Trophoblast cell (in vitro differentiated cells and primary cell): ENCODE measurements at regions not wholly inside any gene's neighbourhood (a gene's known extent, or its start where the extent isn't known, plus 50 kb on each side); places are given as distances from the start of the nearest gene placed in this dataset.
"Not testable (repeated sequence)": the region's sequence is repeated elsewhere in the genome, so short reads cannot be mapped to it uniquely, and the experiment has no call there.

Source experiments
- DNase-seq, 2 donors: peaks; one replicate each; pipeline ENCODE4 v3.0.0-alpha.2; 2016
- H2AFZ ChIP-seq: 2 replicates; pipeline ENCODE4 v1.6.1; 2013; ENCODE audit warnings: low read length, moderate library complexity, mild to moderate bottlenecking; ENCODE audit not compliant: insufficient read depth, poor library complexity
- H2AK5ac ChIP-seq: 2 replicates; pipeline ENCODE4 v1.6.1; 2013; ENCODE audit warnings: mild to moderate bottlenecking, low read length
- H2BK120ac ChIP-seq: 2 replicates; pipeline ENCODE4 v1.6.1; 2013; ENCODE audit warnings: low read length, mild to moderate bottlenecking, moderate library complexity; ENCODE audit not compliant: insufficient read depth, poor library complexity
- H2BK12ac ChIP-seq: 2 replicates; pipeline ENCODE4 v1.6.1; 2013; ENCODE audit warnings: mild to moderate bottlenecking, low read length, moderate library complexity
- H2BK5ac ChIP-seq: 2 replicates; pipeline ENCODE4 v1.6.1; 2013; ENCODE audit warnings: low read length, low read depth, moderate library complexity, mild to moderate bottlenecking; ENCODE audit not compliant: poor library complexity
- H3K14ac ChIP-seq: 2 replicates; pipeline ENCODE4 v1.6.1; 2013; ENCODE audit warnings: mild to moderate bottlenecking, low read length
- H3K18ac ChIP-seq: 2 replicates; pipeline ENCODE4 v1.6.1; 2013; ENCODE audit warnings: mild to moderate bottlenecking, low read length
- H3K23ac ChIP-seq: 2 replicates; pipeline ENCODE4 v1.6.1; 2013; ENCODE audit warnings: low read length
- H3K27ac ChIP-seq: 2 replicates; pipeline ENCODE4 v1.5.1; 2013; ENCODE audit warnings: low read depth, mild to moderate bottlenecking, inconsistent platforms, low read length, moderate library complexity
- H3K27me3 ChIP-seq: 2 replicates; pipeline ENCODE4 v1.6.1; 2013; ENCODE audit warnings: inconsistent platforms, mild to moderate bottlenecking, low read length, moderate library complexity; ENCODE audit not compliant: insufficient read depth
- H3K36me3 ChIP-seq, 2 experiments: 1 replicate in 1 of 2; 2 replicates in 1 of 2; pipeline ENCODE4 v1.6.1; 2013; ENCODE audit warnings: low read length in 2 of 2, mild to moderate bottlenecking in 2 of 2, moderate library complexity in 1 of 2; ENCODE audit not compliant: insufficient read depth in 2 of 2, control insufficient read depth in 1 of 2
- H3K4ac ChIP-seq: 2 replicates; pipeline ENCODE4 v1.6.1; 2013; ENCODE audit warnings: low read depth, mild to moderate bottlenecking, low read length, moderate library complexity
- H3K4me1 ChIP-seq, 2 experiments: 1 replicate in 1 of 2; 2 replicates in 1 of 2; pipeline ENCODE4 v1.6.1; 2013; ENCODE audit warnings: low read length in 2 of 2, mild to moderate bottlenecking in 2 of 2, moderate library complexity in 1 of 2; ENCODE audit not compliant: insufficient read depth in 2 of 2, control insufficient read depth in 1 of 2
- H3K4me2 ChIP-seq: 2 replicates; pipeline ENCODE4 v1.6.1; 2013; ENCODE audit warnings: inconsistent platforms, mild to moderate bottlenecking, low read length, moderate library complexity
- H3K4me3 ChIP-seq: 2 replicates; pipeline ENCODE4 v1.5.1; 2013; ENCODE audit warnings: mild to moderate bottlenecking, low read depth, low read length, inconsistent platforms
- H3K79me1 ChIP-seq: one replicate; pipeline ENCODE4 v1.6.1; 2013; ENCODE audit warnings: low read length
- H3K79me2 ChIP-seq: 2 replicates; pipeline ENCODE4 v1.6.1; 2013; ENCODE audit warnings: low read length, mild to moderate bottlenecking; ENCODE audit not compliant: control insufficient read depth, insufficient read depth, poor library complexity
- H3K9ac ChIP-seq: 2 replicates; pipeline ENCODE4 v1.6.1; 2013; ENCODE audit warnings: mild to moderate bottlenecking, low read length
- H3K9me3 ChIP-seq: 2 replicates; pipeline ENCODE4 v1.6.1; 2013; ENCODE audit warnings: low read depth, mild to moderate bottlenecking, control low read depth, inconsistent platforms, low read length; ENCODE audit not compliant: insufficient read depth
- H4K12ac ChIP-seq: 2 replicates; pipeline ENCODE4 v1.6.1; 2013; ENCODE audit warnings: low read depth, mild to moderate bottlenecking, low read length, moderate library complexity
- H4K8ac ChIP-seq: 2 replicates; pipeline ENCODE4 v1.6.1; 2013; ENCODE audit warnings: low read depth, mild to moderate bottlenecking, low read length, moderate library complexity
- H4K91ac ChIP-seq: one replicate; pipeline ENCODE4 v1.6.1; 2013; ENCODE audit warnings: low read depth, mild to moderate bottlenecking, low read length, moderate library complexity
- WGBS: extraction: QIAGEN DNeasy Blood & Tissue Kit; methylation state at CpG from one replicate; pipeline ENCODE4 v1.1.7; 2013; ENCODE audit warnings: missing lambda C conversion rate; ENCODE audit not compliant: insufficient read length, insufficient coverage; ENCODE audit errors: extremely low coverage; 5-methylcytosine and 5-hydroxymethylcytosine counted together

DNA sequence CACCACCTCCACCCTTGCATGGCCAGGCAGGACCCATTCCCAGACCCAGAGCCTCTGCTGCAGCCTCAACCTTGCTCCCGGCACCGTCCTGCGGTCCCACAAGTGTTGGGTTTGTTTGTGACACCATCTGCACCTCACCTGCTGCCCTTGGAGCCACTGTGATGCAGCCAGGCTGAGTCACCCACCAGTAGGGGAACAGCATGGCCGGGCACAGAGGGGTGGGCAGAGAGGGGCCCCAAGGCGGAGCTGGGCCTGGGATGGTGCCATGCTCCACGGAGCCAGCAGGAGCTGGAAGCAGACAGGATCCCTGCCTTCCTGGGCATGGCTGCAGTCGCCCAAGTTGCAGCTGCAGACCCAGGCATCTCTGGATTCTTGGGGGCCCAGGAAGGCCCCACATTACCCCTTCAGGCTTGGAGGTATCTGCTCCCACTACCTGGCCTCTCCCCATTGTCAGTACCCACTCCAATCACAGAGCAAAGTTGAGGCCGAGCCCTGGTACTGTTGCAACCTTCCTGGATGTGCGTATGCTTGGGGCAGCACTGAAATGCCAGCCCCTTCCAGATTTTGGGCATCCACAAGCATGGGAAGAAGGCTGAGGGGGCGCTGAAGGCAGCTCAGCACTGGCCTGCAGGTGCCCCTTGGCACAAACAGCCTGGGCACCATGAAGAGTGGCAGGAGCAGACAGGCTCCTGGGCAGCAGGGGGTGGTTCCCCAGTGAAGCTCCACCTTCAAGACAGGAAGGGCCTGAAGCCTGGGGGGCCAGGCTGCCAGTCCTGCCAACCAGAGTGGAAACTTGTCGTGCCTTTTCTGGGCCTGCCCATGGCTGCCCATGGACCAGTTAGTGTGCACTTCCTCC, 172.8 kb downstream of the MATN1 start:
- Histone ChIP-seq H3K18ac (no peak overlapping the region), H3K4me3 (no peak overlapping the region), H3K4me1 (no peaks in the 10 kb centered on the region), H3K9ac (no peak overlapping the region), H3K14ac (no peak overlapping the region), H2BK120ac (no peak overlapping the region), H3K27ac (no peak overlapping the region), H4K8ac (no peak overlapping the region), H3K9me3 (no peaks in the 10 kb centered on the region), H3K4ac (no peak overlapping the region), H3K23ac (no peak overlapping the region), H2AFZ (no peak overlapping the region), H4K91ac (no peak overlapping the region), H3K27me3 (no peaks in the 10 kb centered on the region), H2AK5ac (no peak overlapping the region), H4K12ac (no peak overlapping the region), H2BK5ac (no peak overlapping the region), H3K4me2 (no peak overlapping the region), H3K79me2 (no peaks in the 10 kb centered on the region), H3K79me1 (no peaks in the 10 kb centered on the region), H2BK12ac (no peak overlapping the region), H3K36me3 (no peaks in the 10 kb centered on the region)
- no peak for DNase-seq
- WGBS, result no CpG with 5 or more reads among the region's 11 CpGs

DNA sequence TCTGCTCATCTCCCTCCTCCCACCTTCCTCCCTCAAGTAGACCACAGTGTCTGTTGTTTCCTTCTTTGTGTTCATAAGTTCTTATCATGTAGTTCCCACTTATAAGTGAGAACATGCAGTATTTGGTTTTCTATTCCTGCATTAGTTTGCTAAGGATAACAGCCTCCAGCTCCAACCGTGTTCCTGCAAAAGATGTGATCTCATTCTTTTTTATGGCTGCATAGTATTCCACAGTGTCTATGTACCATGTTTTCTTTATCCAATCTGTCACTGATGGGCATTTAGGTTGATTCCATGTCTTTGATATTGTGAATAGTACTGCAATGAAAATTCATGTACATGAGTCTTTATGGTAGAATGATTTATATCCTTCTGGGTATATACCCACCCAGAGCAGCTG, 173.5 kb downstream of the MATN1 start:
- not testable (repeated sequence) for H3K4me3 ChIP-seq, H4K12ac ChIP-seq, H3K4me1 ChIP-seq, H2BK5ac ChIP-seq, H4K8ac ChIP-seq, H3K36me3 ChIP-seq, H3K18ac ChIP-seq, H3K79me1 ChIP-seq, H3K4ac ChIP-seq, H3K27me3 ChIP-seq, H3K4me2 ChIP-seq, H2AFZ ChIP-seq, H2AK5ac ChIP-seq, H3K14ac ChIP-seq, DNase-seq, H4K91ac ChIP-seq, H3K23ac ChIP-seq, H3K79me2 ChIP-seq, H3K27ac ChIP-seq, H3K9me3 ChIP-seq, H3K9ac ChIP-seq, H2BK12ac ChIP-seq, H2BK120ac ChIP-seq
- no CpG with 5 or more reads among the region's 1 CpG for WGBS

DNA sequence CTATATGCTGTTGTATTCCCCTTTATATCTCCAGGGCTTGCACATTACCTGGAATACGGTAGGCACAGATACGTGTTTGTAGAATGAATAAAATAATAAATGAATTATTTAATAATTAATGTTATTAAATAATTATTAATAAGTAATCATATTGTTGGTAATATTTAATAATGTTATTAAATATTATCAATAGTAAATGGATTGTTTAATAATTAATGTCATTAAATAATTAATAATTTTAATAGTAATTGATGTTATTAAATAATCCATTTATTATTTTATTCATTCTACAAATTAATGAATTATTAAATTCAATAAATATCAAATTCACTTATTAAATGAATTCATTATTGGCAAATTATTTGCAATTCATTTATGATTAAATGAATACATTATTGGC, 175.1 kb downstream of the MATN1 start:
- no peak for DNase-seq
- H3K9ac ChIP-seq, result no peak overlapping the region
- no peak overlapping the region for H2AK5ac ChIP-seq
- H3K4me2 ChIP-seq, result no peak overlapping the region
- no peak overlapping the region for H2BK12ac ChIP-seq
- H2AFZ ChIP-seq, result no peak overlapping the region
- H2BK5ac ChIP-seq, result no peak overlapping the region
- H3K4ac ChIP-seq, result no peak overlapping the region
- no peak overlapping the region for H4K8ac ChIP-seq
- no peak overlapping the region for H3K18ac ChIP-seq
- H3K27me3 ChIP-seq, result no peaks in the 10 kb centered on the region
- H3K4me1 ChIP-seq, result no peaks in the 10 kb centered on the region
- no CpG with 5 or more reads among the region's 2 CpGs for WGBS
- no peak overlapping the region for H4K12ac ChIP-seq
- no peak overlapping the region for H3K27ac ChIP-seq
- H4K91ac ChIP-seq, result no peak overlapping the region
- no peaks in the 10 kb centered on the region for H3K36me3 ChIP-seq
- H3K79me2 ChIP-seq, result no peaks in the 10 kb centered on the region
- no peaks in the 10 kb centered on the region for H3K9me3 ChIP-seq
- H2BK120ac ChIP-seq, result no peak overlapping the region
- H3K4me3 ChIP-seq, result no peak overlapping the region
- no peak overlapping the region for H3K14ac ChIP-seq
- H3K79me1 ChIP-seq, result no peaks in the 10 kb centered on the region
- no peak overlapping the region for H3K23ac ChIP-seq

DNA sequence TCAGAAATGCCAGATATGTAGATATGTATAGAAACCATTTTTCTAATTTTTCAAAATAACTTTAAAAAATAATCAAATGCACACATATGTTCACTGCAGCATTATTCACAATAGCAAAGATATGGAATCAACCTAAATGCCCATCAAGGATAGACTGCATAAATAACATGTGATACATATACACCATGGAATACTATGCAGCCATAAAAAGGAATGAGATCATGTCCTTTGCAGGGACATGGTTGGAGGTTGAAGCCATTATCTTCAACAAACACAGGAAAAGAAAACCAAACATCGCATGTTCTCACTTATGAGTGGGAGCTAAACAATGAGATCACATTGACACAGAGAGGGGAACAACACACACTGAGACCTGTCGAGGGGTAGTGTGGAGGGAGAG, 176.1 kb downstream of the MATN1 start:
- H2BK120ac ChIP-seq, H3K4me2 ChIP-seq, H2AK5ac ChIP-seq, H3K79me1 ChIP-seq, H3K27me3 ChIP-seq, DNase-seq, H3K23ac ChIP-seq, H2BK5ac ChIP-seq, H3K79me2 ChIP-seq, H3K4ac ChIP-seq, H3K14ac ChIP-seq, H3K9me3 ChIP-seq, H4K8ac ChIP-seq, H3K4me3 ChIP-seq, H3K18ac ChIP-seq, H4K91ac ChIP-seq, H3K36me3 ChIP-seq, H3K27ac ChIP-seq, H2AFZ ChIP-seq, H4K12ac ChIP-seq, H3K9ac ChIP-seq, H2BK12ac ChIP-seq, H3K4me1 ChIP-seq: not testable (repeated sequence)
- WGBS, result no CpG with 5 or more reads among the region's 2 CpGs
